SK-N-MC (cell line): ENCODE measurements at regions not wholly inside any gene's neighbourhood (a gene's known extent, or its start where the extent isn't known, plus 50 kb on each side); places are given as distances from the start of the nearest gene placed in this dataset.
"Not testable (repeated sequence)": the region's sequence is repeated elsewhere in the genome, so short reads cannot be mapped to it uniquely, and the experiment has no call there.

Source experiments
- DNase-seq: peaks from one replicate; pipeline ENCODE4 v3.0.0-alpha.2; 2011; ENCODE audit warnings: low read depth, low spot score
- H3K27ac ChIP-seq: fragments of 200-600 bp; sonication (generic); 2 replicates; pipeline ENCODE4 v1.5.1; 2016; ENCODE audit warnings: mixed run types
- H3K36me3 ChIP-seq: fragments of 200-600 bp; sonication (generic); 2 replicates; pipeline ENCODE4 v1.6.1; 2017; ENCODE audit warnings: antibody characterized with exemption, low read length, mixed read lengths; ENCODE audit not compliant: insufficient read depth
- H3K4me3 ChIP-seq: fragments of 200-600 bp; sonication (generic); 2 replicates; pipeline ENCODE4 v1.5.1; 2016
- H3K9ac ChIP-seq: fragments of 200-600 bp; sonication (generic); 2 replicates; pipeline ENCODE4 v1.8.0; 2017; ENCODE audit warnings: mixed run types, mixed read lengths; ENCODE audit not compliant: insufficient read length
- H3K9me3 ChIP-seq: fragments of 200-600 bp; sonication (generic); 2 replicates; pipeline ENCODE4 v1.6.1; 2017; ENCODE audit warnings: low read depth, mild to moderate bottlenecking, antibody characterized with exemption, low read length, moderate library complexity, mixed read lengths
- EZH2 ChIP-seq: fragments of 200-600 bp; sonication (generic); IDR thresholded peaks from one replicate; pipeline ENCODE4 v1.6.1; 2017; ENCODE audit warnings: antibody characterized with exemption
- FOXP2 ChIP-seq: optimal IDR thresholded peaks from 2 replicates; pipeline ENCODE3; 2011; ENCODE audit warnings: mild to moderate bottlenecking, moderate library complexity; ENCODE audit not compliant: insufficient read depth; ENCODE audit errors: extremely low read length, control extremely low read depth
- POLR2AphosphoS5 ChIP-seq: IDR thresholded peaks from 2 replicates; pipeline ENCODE4 v1.6.1; 2012; ENCODE audit warnings: mild to moderate bottlenecking, low read depth, low read length, borderline replicate concordance

DNA sequence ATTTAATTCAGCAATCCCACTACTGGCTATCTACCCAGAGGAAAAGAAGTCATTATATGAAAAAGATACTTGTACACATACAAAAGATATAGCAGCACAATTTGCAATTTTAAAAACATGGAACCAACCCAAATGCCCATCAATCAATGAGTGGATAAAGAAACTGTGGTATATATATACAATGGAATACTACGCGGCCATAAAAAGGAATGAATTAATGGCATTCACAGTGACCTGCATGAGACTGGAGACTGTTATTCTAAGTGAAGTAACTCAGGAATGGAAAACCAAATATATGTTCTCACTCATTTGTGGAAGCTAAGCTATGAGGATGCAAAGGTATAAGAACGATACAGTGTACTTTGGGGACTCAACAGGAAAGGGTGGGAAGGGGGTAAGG, 102.8 kb upstream of the KCNMA1 start:
- H3K4me3 ChIP-seq, H3K36me3 ChIP-seq, DNase-seq, H3K27ac ChIP-seq, H3K9me3 ChIP-seq, H3K9ac ChIP-seq: not testable (repeated sequence)

DNA sequence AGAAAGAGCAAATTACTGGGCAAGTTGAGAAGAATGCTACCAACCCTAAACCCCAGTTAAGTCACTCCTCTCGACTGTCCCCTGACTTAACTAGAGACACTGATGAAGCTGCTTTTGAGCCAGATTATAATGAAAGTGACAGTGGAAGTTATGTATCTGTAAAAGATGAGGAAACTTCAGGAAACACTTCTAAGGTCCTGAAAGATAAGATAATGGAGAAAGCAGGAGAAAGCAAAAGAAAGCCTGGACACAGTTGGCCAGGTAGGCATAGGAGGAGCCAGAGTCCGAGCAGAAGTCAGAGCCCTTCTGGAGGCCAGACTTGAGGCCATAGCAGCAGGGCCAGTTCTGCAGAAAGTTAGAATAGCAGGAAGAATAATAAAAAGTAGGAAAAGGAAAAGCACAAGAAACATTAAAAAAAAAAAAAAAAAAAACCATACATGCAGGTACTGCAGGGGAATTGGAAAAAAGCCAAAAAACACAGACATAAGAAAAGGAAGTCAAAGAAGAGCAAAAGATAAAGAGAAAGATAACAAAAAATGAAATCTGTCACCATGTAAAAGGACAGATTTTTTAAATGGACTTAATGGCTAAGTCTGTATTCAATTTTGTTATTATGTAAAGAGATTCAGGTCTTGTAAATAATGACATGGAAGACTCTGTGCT, 101.0 kb upstream of the KCNMA1 start:
- TF ChIP-seq EZH2 (no peak), FOXP2 (no peak), POLR2AphosphoS5 (no peak)
- DNase-seq: no peak

DNA sequence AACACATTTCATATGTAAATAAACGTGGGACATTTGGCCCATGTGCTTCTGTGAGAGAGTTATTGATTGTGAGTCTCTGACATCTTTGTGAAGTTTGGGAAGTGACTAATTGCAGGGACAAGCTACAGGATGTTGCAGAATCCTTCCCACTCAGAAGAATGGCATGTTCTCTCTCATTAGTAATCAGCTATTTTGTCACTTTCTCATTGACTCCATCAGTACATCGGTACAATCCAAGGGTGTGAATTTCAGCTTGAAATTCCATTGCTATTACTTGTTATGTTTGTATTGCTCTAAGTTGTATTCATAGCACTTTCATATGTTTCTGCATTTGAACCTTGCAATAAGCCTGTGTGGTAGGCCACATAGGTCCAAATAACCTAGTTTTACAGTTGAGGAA, 100.0 kb upstream of the KCNMA1 start:
- Histone ChIP-seq H3K9ac (no peak overlapping the region), H3K9me3 (no peaks in the 10 kb centered on the region), H3K4me3 (no peak overlapping the region), H3K36me3 (no peaks in the 10 kb centered on the region), H3K27ac (no peak overlapping the region)
- TF ChIP-seq EZH2 (no peak), FOXP2 (no peak), POLR2AphosphoS5 (no peak)
- no peak for DNase-seq

More for the DNA sequence above, 101.0 kb upstream of the KCNMA1 start:
- no peak overlapping the region for H3K4me3 ChIP-seq
- no peaks in the 10 kb centered on the region for H3K36me3 ChIP-seq
- no peak overlapping the region for H3K9ac ChIP-seq
- H3K27ac ChIP-seq: no peak overlapping the region
- no peaks in the 10 kb centered on the region for H3K9me3 ChIP-seq

DNA sequence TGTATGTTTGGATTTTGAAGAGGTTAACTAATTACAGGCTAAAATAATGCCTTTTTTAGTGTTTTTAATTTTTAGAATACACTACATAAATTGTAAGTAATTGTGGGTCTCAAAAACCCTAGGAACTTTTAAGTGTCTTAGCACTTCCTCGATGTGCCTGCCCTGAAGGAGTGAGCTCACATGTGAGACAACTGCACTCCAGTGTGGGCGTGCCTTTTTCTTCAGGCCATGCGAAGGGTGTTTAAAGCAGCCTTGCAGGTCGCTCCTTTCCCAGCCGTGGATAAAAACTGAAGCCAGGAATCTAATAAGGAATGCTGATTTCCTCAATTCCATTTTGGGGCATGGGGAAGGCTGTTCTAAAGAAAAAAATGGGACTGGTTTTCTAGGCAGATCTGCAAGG, 97.5 kb upstream of the KCNMA1 start:
- not testable (repeated sequence) for H3K36me3 ChIP-seq, H3K4me3 ChIP-seq, H3K9ac ChIP-seq, H3K27ac ChIP-seq, H3K9me3 ChIP-seq, DNase-seq

DNA sequence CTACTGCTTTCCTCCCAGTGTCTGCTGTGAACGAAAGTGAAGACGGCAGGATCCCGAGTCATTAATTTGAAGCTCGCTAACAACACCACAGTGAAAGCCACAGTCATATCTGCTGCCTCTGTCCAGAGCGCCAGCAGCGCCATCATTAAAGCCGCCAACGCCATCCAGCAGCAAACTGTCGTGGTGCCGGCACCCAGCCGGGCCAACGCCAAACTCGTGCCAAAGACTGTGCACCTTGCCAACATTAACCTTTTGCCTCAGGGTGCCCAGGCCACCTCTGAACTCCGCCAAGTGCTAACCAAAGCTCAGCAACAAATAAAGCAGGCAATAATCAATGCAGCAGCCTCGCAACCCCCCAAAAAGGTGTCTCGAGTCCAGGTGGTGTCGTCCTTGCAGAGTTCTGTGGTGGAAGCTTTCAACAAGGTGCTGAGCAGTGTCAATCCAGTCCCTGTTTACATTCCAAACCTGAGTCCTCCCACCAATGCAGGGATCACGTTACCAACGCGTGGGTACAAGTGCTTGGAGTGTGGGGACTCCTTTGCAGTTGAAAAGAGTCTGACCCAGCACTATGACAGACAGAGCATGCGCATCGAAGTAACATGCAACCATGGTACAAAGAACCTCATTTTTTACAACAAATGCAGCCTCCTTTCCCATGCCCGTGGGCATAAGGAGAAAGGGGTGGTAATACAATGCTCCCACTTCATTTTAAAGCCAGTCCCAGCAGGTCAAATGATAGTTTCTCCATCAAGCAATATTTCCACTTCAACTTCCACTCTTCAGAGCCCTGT, 94.8 kb upstream of the KCNMA1 start:
- no peaks in the 10 kb centered on the region for H3K9me3 ChIP-seq
- no peak overlapping the region for H3K4me3 ChIP-seq
- no peak for DNase-seq

DNA sequence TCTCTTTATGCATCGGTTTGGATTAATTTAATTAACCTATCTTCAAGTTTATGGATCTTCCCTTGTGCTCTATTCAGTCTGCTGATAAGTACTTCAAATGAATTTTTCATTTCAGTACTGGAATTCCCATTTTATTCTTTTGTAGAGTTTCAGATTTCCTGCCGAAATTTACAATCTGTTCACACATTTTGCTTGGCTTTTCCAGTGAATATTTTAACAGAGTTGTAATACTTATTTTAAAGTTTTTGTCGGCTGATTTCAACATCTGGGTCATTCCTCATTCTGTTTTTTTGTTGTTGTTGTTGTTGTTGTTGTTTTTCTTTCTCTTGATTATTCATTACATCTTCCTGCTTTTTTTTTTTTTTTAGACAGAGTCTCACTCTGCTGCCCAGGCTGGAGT, 89.9 kb upstream of the KCNMA1 start:
- Histone ChIP-seq H3K4me3 (no peak overlapping the region), H3K9me3 (no peaks in the 10 kb centered on the region), H3K36me3 (no peaks in the 10 kb centered on the region), H3K27ac (no peak overlapping the region), H3K9ac (no peak overlapping the region)
- TF ChIP-seq EZH2 (no peak), FOXP2 (no peak), POLR2AphosphoS5 (no peak)
- DNase-seq: no peak

More for the DNA sequence above, 94.8 kb upstream of the KCNMA1 start:
- Histone ChIP-seq H3K27ac (no peak overlapping the region), H3K9ac (no peak overlapping the region), H3K36me3 (no peaks in the 10 kb centered on the region)
- TF ChIP-seq POLR2AphosphoS5 (no peak), EZH2 (no peak), FOXP2 (no peak)

DNA sequence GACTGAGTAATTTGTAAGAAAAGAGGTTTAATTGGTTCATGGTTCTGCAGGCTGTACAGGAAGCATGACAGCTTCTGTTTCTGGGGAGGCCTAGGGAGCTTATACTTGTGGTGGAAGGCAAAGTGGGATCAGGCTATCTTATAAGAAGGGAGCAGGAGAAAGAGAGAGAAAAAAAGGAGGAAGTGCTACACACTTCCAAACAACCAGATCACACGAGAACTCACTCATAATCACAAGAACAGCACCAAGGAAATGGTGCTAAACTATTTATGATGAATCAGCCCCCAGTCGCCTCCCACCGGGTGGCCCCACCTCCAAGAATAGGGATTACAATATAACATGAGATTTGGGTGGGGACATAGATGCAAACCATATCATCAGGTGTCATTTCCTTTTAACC, 89.1 kb upstream of the KCNMA1 start:
- Histone ChIP-seq H3K4me3 (no peak overlapping the region), H3K36me3 (no peaks in the 10 kb centered on the region), H3K9me3 (no peaks in the 10 kb centered on the region), H3K27ac (no peak overlapping the region), H3K9ac (no peak overlapping the region)
- DNase-seq: no peak
- no peak for TF ChIP-seq EZH2
- no peak for TF ChIP-seq FOXP2
- no peak for TF ChIP-seq POLR2AphosphoS5

DNA sequence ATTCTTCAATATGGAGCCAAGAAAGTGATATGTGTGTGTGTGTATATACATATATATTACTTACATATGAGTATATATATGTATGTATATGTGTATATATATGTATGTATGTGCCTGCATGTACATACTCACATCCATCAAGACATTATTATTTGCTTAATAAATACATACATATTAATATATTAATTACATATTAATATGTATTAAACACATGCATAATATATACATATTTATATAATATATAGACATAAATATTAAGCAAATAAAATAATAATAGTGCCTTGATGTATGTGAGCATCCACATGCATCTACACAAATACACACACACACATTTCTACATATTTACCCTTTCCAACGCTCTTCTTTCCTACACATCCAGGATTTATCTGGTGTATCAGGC, 88.7 kb upstream of the KCNMA1 start:
- DNase-seq: no peak
- Histone ChIP-seq H3K9me3 (no peaks in the 10 kb centered on the region), H3K36me3 (no peaks in the 10 kb centered on the region), H3K4me3 (no peak overlapping the region), H3K9ac (no peak overlapping the region), H3K27ac (no peak overlapping the region)
- TF ChIP-seq POLR2AphosphoS5: no peak
- TF ChIP-seq EZH2: no peak
- no peak for TF ChIP-seq FOXP2

DNA sequence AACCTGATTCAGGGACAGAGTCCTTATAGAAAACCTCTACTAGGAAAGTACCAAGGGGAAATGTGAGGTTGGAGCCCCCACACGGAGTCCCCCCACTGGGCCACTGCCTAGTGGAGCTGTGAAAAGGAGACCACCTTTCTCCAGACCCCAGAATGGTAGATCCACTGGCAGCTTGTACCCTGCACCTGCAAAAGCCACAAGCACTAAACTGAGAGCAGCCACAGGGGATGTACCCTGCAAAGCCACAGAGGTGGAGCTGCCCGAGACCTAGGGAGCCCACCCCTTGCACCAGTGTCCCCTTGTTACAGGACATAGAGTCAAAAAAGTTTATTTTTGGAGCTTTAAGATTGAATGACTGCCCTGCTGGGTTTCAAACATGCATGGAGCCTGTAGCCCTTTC, 87.2 kb upstream of the KCNMA1 start:
- H3K9ac ChIP-seq: no peak overlapping the region
- no peak overlapping the region for H3K27ac ChIP-seq
- no peak overlapping the region for H3K4me3 ChIP-seq
- DNase-seq: no peak
- TF ChIP-seq EZH2: no peak
- no peak for TF ChIP-seq FOXP2
- TF ChIP-seq POLR2AphosphoS5: no peak
- H3K36me3 ChIP-seq: no peaks in the 10 kb centered on the region
- no peaks in the 10 kb centered on the region for H3K9me3 ChIP-seq
